ENCODE measurements at regions not wholly inside any gene's neighbourhood (a gene's known extent, or its start where the extent isn't known, plus 50 kb on each side); places are given as distances from the start of the nearest gene placed in this dataset.

- peak; percentile 20 for ATAC-seq
- CTCF ChIA-PET: no interaction called here
- no peaks in the 10 kb centered on the region for H3K27me3 Mint-ChIP-seq (ENCODE audit: low read depth)
Measured at GRCh38 chr13:85500696-85501256, 298.4 kb downstream of the SLITRK6 start.

GRCh38 chr13:85498774-85499173 is 300.4 kb downstream of the SLITRK6 start:
- ChIA-PET POLR2A (no interaction called here), CTCF (no interaction called here)
- TF ChIP-seq NFE2L1 (CRISPR knock-in tag; IDR thresholded peaks at IDR 0.05) (no peak), ZBTB43 (CRISPR knock-in tag; IDR thresholded peaks at IDR 0.05) (no peak), TP53 (CRISPR knock-in tag; IDR thresholded peaks at IDR 0.05) (no peak), ZNF423 (CRISPR knock-in tag; IDR thresholded peaks at IDR 0.05) (no peak), EMX1 (CRISPR knock-in tag; IDR thresholded peaks at IDR 0.05) (no peak), SP1 (CRISPR knock-in tag; conservative IDR thresholded peaks at IDR 0.05) (no peak), ZMAT4 (CRISPR knock-in tag; IDR thresholded peaks at IDR 0.05) (no peak), MXD4 (CRISPR knock-in tag; IDR thresholded peaks at IDR 0.05; ENCODE audit: borderline replicate concordance) (no peak), GABPB1 (CRISPR knock-in tag; IDR thresholded peaks at IDR 0.05) (no peak)
- Mint-ChIP-seq H3K4me3 (no peak overlapping the region), H3K4me1 (peaks cover 25% of the 10 kb centered on the region), H3K27ac (no peak overlapping the region), H3K9me3 (peaks cover 12% of the 10 kb centered on the region), H3K36me3 (0 out of 2 replicates have a peak, but pooled peaks cover 3% of the 10 kb centered on the region), H3K27me3 (ENCODE audit: low read depth) (no peaks in the 10 kb centered on the region)
- DNase-seq (ENCODE audit: low spot score): no peak
- no peak for ATAC-seq

More at GRCh38 chr13:85500696-85501256, 298.4 kb downstream of the SLITRK6 start:
- H3K27ac Mint-ChIP-seq: peak overlapping the region; percentile 17
- peaks cover 25% of the 10 kb centered on the region for H3K4me1 Mint-ChIP-seq
- peaks cover 11% of the 10 kb centered on the region for H3K9me3 Mint-ChIP-seq
- no peak for DNase-seq (ENCODE audit: low spot score)
- TF ChIP-seq NR2C2 (CRISPR knock-in tag; IDR thresholded peaks at IDR 0.05) (no peak), ERG (CRISPR knock-in tag; IDR thresholded peaks at IDR 0.05) (no peak), PREB (CRISPR knock-in tag; IDR thresholded peaks at IDR 0.05; ENCODE audit: borderline replicate concordance) (no peak), ZNF671 (CRISPR knock-in tag; IDR thresholded peaks at IDR 0.05) (no peak), ZNF512 (CRISPR knock-in tag; IDR thresholded peaks at IDR 0.05; ENCODE audit: borderline replicate concordance) (no peak), PRRX2 (CRISPR knock-in tag; IDR thresholded peaks at IDR 0.05) (no peak), FOXK1 (CRISPR knock-in tag; IDR thresholded peaks at IDR 0.05) (no peak), CTCF (IDR thresholded peaks at IDR 0.05) (no peak)
- no peaks in the 10 kb centered on the region for H3K36me3 Mint-ChIP-seq
- POLR2A ChIA-PET: no interaction called here
- H3K4me3 Mint-ChIP-seq: no peak overlapping the region
